ENCODE measurements at regions not wholly inside any gene's neighbourhood (a gene's known extent, or its start where the extent isn't known, plus 50 kb on each side); places are given as distances from the start of the nearest gene placed in this dataset.
"Not testable (repeated sequence)": the region's sequence is repeated elsewhere in the genome, so short reads cannot be mapped to it uniquely, and the experiment has no call there.

- DNase-seq, result not testable (repeated sequence)
Measured at GRCh38 chr2:111291566-111291965, 170.9 kb downstream of the BCL2L11 start.

GRCh38 chr2:111292232-111292968 is 171.7 kb downstream of the BCL2L11 start:
- not testable (repeated sequence) for DNase-seq

- not testable (repeated sequence) for DNase-seq
Measured at GRCh38 chr2:111294699-111295098, 174.0 kb downstream of the BCL2L11 start.

GRCh38 chr2:111296122-111296804 is 175.5 kb downstream of the BCL2L11 start:
- DNase-seq, result not testable (repeated sequence)

GRCh38 chr2:111297128-111297527 is 176.4 kb downstream of the BCL2L11 start:
- DNase-seq, result not testable (repeated sequence)

- DNase-seq, result not testable (repeated sequence)
Measured at GRCh38 chr2:111298927-111299326, 178.2 kb downstream of the BCL2L11 start.

- DNase-seq, result not testable (repeated sequence)
Measured at GRCh38 chr2:111299635-111300034, 178.9 kb downstream of the BCL2L11 start.

- DNase-seq, result not testable (repeated sequence)
Measured at GRCh38 chr2:111301677-111302076, 181.0 kb downstream of the BCL2L11 start.

- DNase-seq, result not testable (repeated sequence)
Measured at GRCh38 chr2:111302397-111303218, 181.9 kb downstream of the BCL2L11 start.

- not testable (repeated sequence) for DNase-seq
Measured at GRCh38 chr2:111307302-111307701, 186.6 kb downstream of the BCL2L11 start.

GRCh38 chr2:111309231-111310075 is 188.7 kb downstream of the BCL2L11 start:
- DNase-seq, result not testable (repeated sequence)

GRCh38 chr2:111310395-111310794 is 189.7 kb downstream of the BCL2L11 start:
- not testable (repeated sequence) for DNase-seq

- DNase-seq, result not testable (repeated sequence)
Measured at GRCh38 chr2:111311568-111311967, 190.9 kb downstream of the BCL2L11 start.

- not testable (repeated sequence) for DNase-seq
Measured at GRCh38 chr2:111312897-111313607, 192.3 kb downstream of the BCL2L11 start.

GRCh38 chr2:111313711-111314110 is 193.0 kb downstream of the BCL2L11 start:
- DNase-seq, result not testable (repeated sequence)

- peak; percentile 25 to 31 for DNase-seq
Measured at GRCh38 chr2:111315188-111315917, 194.6 kb downstream of the BCL2L11 start.

GRCh38 chr2:111316221-111316741 is 195.6 kb downstream of the BCL2L11 start:
- DNase-seq, result peak; percentile 45 to 52

GRCh38 chr2:111316881-111317549 is 196.3 kb downstream of the BCL2L11 start:
- DNase-seq, result peak; percentile 35 to 50

- not testable (repeated sequence) for DNase-seq
Measured at GRCh38 chr2:111319552-111319951, 198.8 kb downstream of the BCL2L11 start.

- not testable (repeated sequence) for DNase-seq
Measured at GRCh38 chr2:111320264-111320663, 199.6 kb downstream of the BCL2L11 start.

Measured in activated T-cell treated with anti-CD3 and anti-CD28 coated beads, Interleukin-2, amount 50 U/mL, for 48 hours (primary cell).